Activated CD8-positive, alpha-beta memory T cell treated with anti-CD3 and anti-CD28 coated beads for 48 hours (primary cell): ENCODE measurements at regions not wholly inside any gene's neighbourhood (a gene's known extent, or its start where the extent isn't known, plus 50 kb on each side); places are given as distances from the start of the nearest gene placed in this dataset.
"Not testable (repeated sequence)": the region's sequence is repeated elsewhere in the genome, so short reads cannot be mapped to it uniquely, and the experiment has no call there.

Experiments used
- DNase-seq, 3 experiments: peaks; one replicate each; pipeline ENCODE4 v3.0.0-alpha.2; 2020; ENCODE audit warnings: low read depth in 2 of 3, low spot score in 2 of 3

- no peak for DNase-seq
Measured at GRCh38 chr18:70627182-70627802, 338.4 kb downstream of the SOCS6 start.

GRCh38 chr18:70622622-70623419 lies 334.0 kb downstream of the SOCS6 start:
- no peak for DNase-seq

GRCh38 chr18:70621710-70622109 lies 332.9 kb downstream of the SOCS6 start:
- DNase-seq, result peak in 1 of 3 experiments; percentile 4

GRCh38 chr18:70620837-70621612 lies 332.2 kb downstream of the SOCS6 start:
- DNase-seq, result no peak

- no peak for DNase-seq
Measured at GRCh38 chr18:70617020-70617763, 328.3 kb downstream of the SOCS6 start.

GRCh38 chr18:70600225-70600925 lies 311.5 kb downstream of the SOCS6 start:
- no peak for DNase-seq

- no peak for DNase-seq
Measured at GRCh38 chr18:70598406-70598805, 309.6 kb downstream of the SOCS6 start.

- no peak for DNase-seq
Measured at GRCh38 chr18:70582981-70583380, 294.1 kb downstream of the SOCS6 start.

- no peak for DNase-seq
Measured at GRCh38 chr18:70578480-70578879, 289.6 kb downstream of the SOCS6 start.

- DNase-seq, result no peak
Measured at GRCh38 chr18:70577023-70577420, 288.2 kb downstream of the SOCS6 start.

GRCh38 chr18:70576276-70577022 lies 287.6 kb downstream of the SOCS6 start:
- DNase-seq, result no peak

- not testable (repeated sequence) for DNase-seq
Measured at GRCh38 chr18:70574951-70575350, 286.1 kb downstream of the SOCS6 start.

- DNase-seq, result not testable (repeated sequence)
Measured at GRCh38 chr18:70569647-70570046, 280.8 kb downstream of the SOCS6 start.

- no peak for DNase-seq
Measured at GRCh38 chr18:70559446-70559845, 270.6 kb downstream of the SOCS6 start.

GRCh38 chr18:70558371-70558770 lies 269.5 kb downstream of the SOCS6 start:
- DNase-seq, result no peak

- DNase-seq, result no peak
Measured at GRCh38 chr18:70554854-70555445, 266.1 kb downstream of the SOCS6 start.

GRCh38 chr18:70553936-70554260 lies 265.1 kb downstream of the SOCS6 start:
- DNase-seq, result no peak

GRCh38 chr18:70553245-70553935 lies 264.5 kb downstream of the SOCS6 start:
- DNase-seq, result no peak
